HL-60/S4 treated with retinoic acid at 250 ng/mL for 4 days and 3 days (cell line): ENCODE measurements at regions not wholly inside any gene's neighbourhood (a gene's known extent, or its start where the extent isn't known, plus 50 kb on each side); places are given as distances from the start of the nearest gene placed in this dataset.
"Not testable (repeated sequence)": the region's sequence is repeated elsewhere in the genome, so short reads cannot be mapped to it uniquely, and the experiment has no call there.

Experiments
- in situ Hi-C: fragments of 300-500 bp; cut with MboI; formaldehyde crosslinking; loops from 2 replicates; pipeline ENCODE4 v1.7.0; 2022; ENCODE audit warnings: low sequenced_read_pairs

GRCh38 chrX:44785652-44786051, 58.2 kb upstream of the DUSP21 start:
- in situ Hi-C loops = no loop called here

DNA sequence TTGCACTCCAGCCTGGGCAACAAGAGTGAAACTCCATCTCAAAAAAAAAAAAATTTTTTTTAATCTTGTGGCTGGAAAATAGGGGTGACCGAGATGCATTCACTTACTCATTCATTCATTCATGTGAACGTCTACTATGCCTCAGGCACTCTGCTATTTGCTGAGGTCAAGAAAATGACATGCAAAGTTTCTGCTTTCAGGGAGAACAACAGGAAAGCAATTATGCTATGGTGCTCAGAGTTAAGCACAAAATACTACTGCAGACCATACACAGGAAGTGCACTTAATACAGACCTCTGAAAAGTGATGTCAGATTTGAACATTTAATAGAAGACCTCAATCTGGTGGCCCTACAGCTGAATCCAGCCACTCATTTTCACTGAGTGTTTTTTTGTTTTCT, 59.6 kb upstream of the DUSP21 start:
- in situ Hi-C loops = no loop called here

DNA sequence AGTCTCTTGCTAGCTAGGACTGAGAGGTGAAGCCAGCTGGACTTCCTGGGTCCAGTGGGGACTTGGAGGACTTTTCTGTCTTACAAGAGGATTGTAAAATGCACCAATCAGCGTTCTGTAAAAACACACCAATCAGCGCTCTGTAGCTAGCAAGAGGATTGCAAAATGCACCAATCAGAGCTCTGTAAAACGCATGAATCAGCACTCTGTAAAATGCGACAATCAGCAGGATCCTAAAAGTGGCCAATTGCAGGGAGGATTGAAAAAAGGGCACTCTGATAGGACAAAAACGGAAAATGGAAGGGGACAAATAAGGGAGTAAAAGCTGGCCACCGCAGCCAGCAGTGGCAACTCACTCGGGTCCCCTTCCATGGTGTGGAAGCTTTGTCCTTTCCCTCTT, 65.6 kb upstream of the DUSP21 start:
- in situ Hi-C loops = no loop called here

DNA sequence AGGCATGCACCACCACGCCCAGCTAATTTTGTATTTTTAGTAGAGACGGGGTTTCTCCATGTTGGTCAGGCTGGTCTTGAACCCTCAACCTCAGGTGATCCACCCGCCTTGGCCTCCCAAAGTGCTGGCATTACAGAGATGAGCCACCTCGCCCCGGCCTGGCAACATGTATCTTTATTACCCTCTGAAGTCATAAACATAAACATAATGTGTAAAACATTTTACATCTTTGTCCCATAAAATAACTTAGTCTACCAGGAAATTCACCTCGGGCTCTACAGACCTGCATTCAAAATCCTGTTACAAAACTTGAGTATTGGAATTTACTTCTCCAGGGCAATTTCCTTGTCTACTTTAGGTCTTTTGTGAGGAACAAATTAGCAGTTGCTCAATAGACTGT, 68.1 kb upstream of the DUSP21 start:
- in situ Hi-C loops = no loop called here

DNA sequence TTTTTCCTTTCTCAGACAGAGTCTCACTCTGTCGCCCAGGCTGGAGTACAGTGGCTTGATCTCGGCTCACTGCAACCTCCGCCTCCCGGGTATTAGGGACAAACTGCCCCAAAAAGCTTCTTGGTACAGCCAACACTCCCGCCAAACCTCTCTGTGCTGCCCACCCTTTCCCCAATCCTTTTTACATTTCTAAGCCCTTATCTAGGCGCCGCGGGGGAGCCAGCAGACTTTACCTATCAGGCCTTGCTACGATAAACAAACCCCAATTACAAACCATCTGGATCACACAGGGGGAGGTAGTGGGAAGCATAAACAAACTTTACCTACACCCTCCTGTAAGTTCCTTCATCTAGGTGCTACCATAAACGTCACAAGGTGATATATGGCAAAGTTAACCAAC, 69.8 kb upstream of the DUSP21 start:
- in situ Hi-C loops = not testable (repeated sequence)

DNA sequence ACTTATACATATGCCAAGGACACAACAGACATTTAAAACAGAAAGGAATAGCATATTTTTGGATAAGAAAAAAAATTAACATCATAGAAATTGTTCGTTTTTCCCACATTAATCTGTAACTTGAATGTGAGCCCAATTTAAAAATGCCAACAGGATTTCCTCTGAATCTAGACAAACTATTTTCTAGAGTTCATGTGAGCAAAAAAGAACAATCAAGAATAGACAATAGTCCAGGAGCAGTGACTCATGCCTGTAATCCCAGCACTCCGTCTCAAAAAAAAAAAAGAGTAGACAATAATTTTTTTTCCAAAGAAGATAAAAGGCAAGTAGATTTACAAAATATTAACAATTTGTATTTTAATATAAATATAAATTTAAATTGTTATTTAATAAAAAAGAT, 73.7 kb upstream of the DUSP21 start:
- in situ Hi-C loops = no loop called here

- in situ Hi-C loops = no loop called here
Observed at GRCh38 chrX:44767308-44767707, 76.5 kb upstream of the DUSP21 start.

- in situ Hi-C loops = no loop called here
Observed at GRCh38 chrX:44765556-44765955, 78.3 kb upstream of the DUSP21 start.

GRCh38 chrX:44747969-44748368, 95.9 kb upstream of the DUSP21 start:
- in situ Hi-C loops = loop anchor here (25.0 kb wide), 1 partner anchor 89 kb away; the partner anchor contains the start of gene DUSP21

DNA sequence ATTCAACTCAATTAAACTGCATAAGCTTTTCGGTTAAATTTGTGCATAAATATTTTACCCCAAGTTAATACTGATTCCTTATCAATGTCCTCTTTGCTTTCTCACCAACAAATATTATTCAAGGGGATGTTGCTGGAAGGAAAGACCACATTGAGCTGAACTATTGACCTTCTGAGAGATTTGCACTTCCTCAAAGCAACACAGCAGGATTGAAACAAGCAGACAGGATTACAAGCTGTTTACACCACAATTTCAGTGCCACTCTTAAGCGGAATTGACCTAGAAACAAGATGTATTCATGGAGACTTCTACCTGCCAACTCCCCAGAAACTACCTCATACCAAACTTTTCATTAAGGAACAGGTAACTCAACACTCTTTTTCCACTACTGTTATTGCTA, 96.5 kb upstream of the DUSP21 start:
- in situ Hi-C loops = loop anchor here (25.0 kb wide), 1 partner anchor 90 kb away; the partner anchor contains the start of gene DUSP21

DNA sequence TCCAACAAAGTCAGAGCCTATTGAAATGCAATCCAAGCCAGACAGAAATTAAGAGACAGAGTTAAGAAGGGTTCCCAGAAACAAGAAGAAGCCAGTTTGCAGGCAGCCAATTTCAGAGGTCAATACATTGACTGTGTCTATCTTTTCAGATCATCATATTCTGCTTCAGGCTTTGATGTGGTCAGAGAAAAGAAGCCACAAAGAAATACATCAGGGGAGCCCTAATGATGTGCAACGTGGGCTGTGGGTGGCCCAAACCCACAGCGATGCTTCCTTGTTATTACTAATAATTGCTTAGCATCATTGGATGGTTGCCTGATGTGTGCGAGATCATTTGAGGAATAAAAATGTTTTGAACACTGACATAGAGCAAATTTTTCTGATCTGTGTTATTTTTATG, 99.0 kb upstream of the DUSP21 start:
- in situ Hi-C loops = loop anchor here (25.0 kb wide), 1 partner anchor 93 kb away; the partner anchor contains the start of gene DUSP21

DNA sequence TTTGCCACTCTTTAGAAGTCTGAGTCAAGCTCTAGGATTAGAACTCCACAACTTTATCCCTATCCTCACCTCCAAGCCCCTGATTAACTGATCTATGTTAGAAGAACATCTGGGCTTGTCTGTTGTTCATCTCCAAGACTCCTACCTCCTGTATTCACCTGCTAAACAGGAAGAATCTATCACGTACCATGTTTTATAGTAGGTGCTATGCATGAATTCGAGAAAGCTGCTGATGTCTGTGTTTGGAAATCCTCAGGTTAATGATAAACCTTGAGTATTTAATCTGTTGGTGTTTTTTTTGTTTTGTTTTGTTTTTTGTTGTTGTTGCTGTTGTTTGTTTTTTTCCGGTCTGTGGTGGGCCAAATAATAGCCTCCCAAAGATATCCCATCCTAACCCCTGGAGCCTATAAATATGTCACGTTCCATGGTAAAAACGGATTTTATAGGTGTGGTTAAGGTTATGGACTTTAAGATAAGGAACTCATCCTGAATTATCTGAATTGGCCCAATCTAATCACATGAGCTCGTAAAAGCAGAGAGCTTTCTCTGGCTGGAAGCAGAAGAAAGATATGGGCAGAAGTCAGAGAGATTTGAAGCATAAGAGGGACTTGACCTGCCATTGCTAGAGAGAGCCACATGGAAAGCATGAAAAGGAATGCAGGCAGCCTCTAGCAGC, 101.2 kb upstream of the DUSP21 start:
- in situ Hi-C loops = loop anchor here (25.0 kb wide), 1 partner anchor 95 kb away; the partner anchor contains the start of gene DUSP21

DNA sequence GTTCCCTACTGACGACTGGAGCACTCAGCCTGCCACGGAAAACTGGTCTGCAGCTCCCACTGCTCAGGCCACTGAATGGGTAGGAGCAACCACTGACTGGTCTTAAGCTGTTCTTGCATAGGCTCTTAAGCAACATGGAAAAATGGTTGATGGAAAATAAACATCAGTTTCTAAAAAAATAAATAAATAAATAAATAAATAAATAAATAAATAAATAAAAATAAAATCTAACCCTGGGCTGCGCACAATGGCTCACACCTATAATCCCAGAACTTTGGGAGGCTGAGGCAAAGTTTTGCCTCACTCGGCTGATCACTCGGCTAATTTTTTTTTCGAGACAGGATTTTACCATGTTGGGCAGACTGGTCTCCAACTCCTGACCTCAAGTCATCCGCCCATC, 102.0 kb upstream of the DUSP21 start:
- in situ Hi-C loops = loop anchor here (25.0 kb wide), 1 partner anchor 95 kb away; the partner anchor contains the start of gene DUSP21

DNA sequence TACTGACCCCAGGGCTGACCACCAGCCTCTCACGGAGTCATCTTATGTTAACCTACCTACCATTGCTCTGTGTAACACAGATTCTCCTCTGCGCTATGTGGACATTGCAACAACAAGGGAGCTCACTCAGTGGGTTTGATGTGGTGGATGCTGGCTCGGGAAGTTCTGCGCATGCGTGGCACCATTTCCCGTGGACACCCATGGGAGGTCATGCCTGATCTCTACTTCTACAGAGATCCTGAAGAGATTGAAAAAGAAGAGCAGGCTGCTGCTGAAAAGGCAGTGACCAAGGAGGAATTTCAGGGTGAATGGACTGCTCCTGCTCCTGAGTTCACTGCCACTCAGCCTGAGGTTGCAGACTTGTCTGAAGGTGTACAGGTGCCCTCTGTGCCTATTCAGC, 102.4 kb upstream of the DUSP21 start:
- in situ Hi-C loops = loop anchor here (25.0 kb wide), 1 partner anchor 96 kb away; the partner anchor contains the start of gene DUSP21

DNA sequence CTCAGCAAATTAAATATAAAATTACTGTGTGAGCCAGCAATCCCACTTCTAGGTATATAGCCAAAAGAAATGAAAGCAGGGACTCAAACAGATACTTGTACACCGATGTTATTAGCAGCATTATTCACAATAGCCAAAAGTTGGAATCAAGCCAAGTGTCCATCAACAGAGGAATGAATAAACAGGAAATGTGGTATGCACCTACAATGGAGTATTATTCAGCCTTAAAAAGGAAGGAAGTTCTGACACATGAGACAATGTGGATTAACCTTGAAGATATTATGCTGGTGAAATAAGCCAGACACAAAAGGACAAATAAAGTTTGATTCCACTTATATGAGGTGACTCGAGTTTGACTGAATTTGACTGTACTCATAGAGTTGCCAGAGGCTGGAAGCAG, 108.3 kb upstream of the DUSP21 start:
- in situ Hi-C loops = loop anchor here (25.0 kb wide), 1 partner anchor 102 kb away; the partner anchor contains the start of gene DUSP21

GRCh38 chrX:44733931-44734330, 109.9 kb upstream of the DUSP21 start:
- in situ Hi-C loops = loop anchor here (25.0 kb wide), 1 partner anchor 103 kb away; the partner anchor contains the start of gene DUSP21

DNA sequence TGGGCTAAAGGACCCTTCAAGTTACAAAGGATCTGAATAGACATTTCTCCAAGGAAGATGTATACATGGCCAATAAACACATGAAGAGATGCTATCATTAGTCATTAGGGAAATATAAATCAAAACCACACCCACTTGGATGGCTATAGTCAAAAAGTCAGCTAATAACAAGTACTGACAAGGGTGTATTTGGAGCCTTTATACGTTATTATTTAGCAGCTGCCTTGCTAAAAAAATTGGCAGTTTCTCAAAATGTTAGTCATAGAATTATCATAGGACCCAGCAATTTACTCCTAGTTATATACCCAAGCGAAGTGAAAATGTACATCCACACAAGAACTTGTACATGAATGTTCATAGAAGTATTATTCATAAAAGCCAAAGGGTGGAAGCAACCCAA, 112.7 kb upstream of the DUSP21 start:
- in situ Hi-C loops = loop anchor here (25.0 kb wide), 1 partner anchor 106 kb away; the partner anchor contains the start of gene DUSP21

- in situ Hi-C loops = no loop called here
Observed at GRCh38 chrX:44723426-44723825, 120.4 kb upstream of the DUSP21 start.

DNA sequence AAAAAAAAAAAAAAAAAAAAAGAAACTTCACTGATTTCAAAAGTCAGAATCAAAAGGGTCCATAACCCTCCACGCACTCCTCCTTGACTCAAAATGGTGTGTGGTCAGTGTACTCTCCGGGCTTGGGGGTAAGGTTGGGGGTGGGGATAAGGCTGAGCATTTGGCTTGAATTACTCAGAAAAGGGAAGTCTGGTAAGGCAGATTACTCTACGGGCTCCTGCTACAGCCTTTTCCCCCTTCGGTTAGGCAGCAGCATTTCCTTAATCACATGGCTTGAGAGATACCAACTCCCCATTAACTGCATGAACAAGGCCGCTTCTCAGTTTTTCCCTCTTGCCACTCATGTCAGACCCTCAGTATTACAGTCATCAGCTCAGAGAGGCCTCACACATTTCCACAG, 135.4 kb upstream of the DUSP21 start:
- in situ Hi-C loops = no loop called here

GRCh38 chrX:44705817-44706551, 137.8 kb upstream of the DUSP21 start:
- in situ Hi-C loops = no loop called here

GRCh38 chrX:44698357-44698756, 145.5 kb upstream of the DUSP21 start:
- in situ Hi-C loops = no loop called here

DNA sequence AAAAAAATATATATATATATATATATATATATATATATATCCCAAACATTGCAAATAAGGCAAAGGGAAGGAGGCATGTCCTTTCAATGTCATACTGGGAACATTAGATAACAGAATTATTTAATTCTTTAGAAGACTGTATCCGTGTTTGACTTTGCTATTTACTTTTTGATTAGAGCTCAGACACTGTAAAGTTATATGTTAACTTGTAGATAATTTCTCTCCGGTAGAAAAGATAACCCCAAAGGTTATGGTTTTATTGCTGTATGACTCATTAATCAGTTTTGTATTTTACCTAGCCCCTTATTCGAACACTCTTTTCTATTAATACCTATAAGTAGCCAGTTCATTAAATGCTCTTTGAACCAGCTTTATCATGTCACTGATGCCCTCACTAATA, 150.6 kb upstream of the DUSP21 start:
- in situ Hi-C loops = no loop called here
